ENCODE measurements at regions not wholly inside any gene's neighbourhood (a gene's known extent, or its start where the extent isn't known, plus 50 kb on each side); places are given as distances from the start of the nearest gene placed in this dataset.

DNA sequence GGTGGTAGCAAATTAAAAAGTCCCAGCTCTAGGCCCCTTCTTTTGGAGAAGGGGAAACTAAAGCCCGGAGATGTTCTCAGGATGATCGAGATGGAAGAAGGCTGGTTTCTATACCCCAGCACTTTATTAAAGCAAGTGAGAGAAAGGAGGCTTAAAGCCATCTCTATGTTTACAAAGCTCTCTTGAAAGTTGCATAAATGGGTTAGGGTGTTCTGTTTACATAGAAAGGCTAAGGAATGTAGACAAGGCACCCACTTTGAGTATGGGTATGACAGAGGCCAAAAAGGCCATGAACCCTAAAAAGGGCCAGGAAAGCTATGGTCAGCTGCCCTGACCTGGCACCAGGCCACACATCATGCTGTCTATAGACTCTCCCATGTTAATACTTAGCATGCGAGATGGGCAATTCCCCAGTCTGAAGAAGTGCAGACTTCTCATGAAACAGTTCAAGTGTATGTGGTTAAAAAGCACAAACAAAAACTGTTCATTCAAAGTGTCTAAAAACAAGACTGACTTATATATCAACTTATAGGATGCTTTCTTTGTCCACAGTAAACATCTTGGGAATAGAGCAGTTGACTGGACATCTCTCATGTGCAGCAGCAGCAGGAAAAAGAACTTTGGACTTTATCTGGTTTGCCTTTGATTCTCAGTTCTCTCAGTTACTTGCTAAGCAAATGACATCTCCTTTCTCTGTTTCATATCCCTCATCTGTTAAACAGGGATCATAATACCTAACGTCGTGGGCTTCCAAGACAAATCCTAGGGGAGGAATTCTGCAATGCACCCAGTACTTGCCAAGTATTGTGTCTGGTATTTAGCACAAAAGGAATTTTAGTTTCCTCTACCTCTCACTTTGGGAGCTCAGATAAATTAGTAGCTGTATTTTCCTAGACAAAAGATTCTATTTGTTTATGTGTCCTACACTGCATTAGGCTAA lies 521.6 kb downstream of the PLPP3 start:
- no peaks in the 10 kb centered on the region for H3K79me1 ChIP-seq (ENCODE audit: insufficient read depth, low read depth, low read length, poor library complexity, severe bottlenecking)
- no peaks in the 10 kb centered on the region for H3K9me3 ChIP-seq (ENCODE audit: control insufficient read depth, low read depth, low read length)
- WGBS (ENCODE audit: extremely low coverage, insufficient read length, low lambda C conversion rate) = no CpG with 5 or more reads among the region's 5 CpGs
- no peak overlapping the region for H3K4ac ChIP-seq (ENCODE audit: low read depth, low read length)
- no peaks in the 10 kb centered on the region for H4K20me1 ChIP-seq (ENCODE audit: control insufficient read depth, insufficient read depth, insufficient read length)
- H2BK12ac ChIP-seq (ENCODE audit: insufficient read length, low read depth, low read length) = no peak overlapping the region
- H2BK120ac ChIP-seq (ENCODE audit: low read depth, low read length, poor library complexity, severe bottlenecking) = no peak overlapping the region
- Mint-ChIP-seq H3K36me3 (ENCODE audit: insufficient read depth in 1 of 3, low read depth in 3 of 3) (no peaks in the 10 kb centered on the region), H3K4me3 (no peak overlapping the region; a peak in 1 of 5 replicates), H3K27ac (no peak overlapping the region), H3K4me1 (peaks cover 0 to 4% of the 10 kb centered on the region in 2 experiments; a peak in 1 of 4 replicates), H3K27me3 (ENCODE audit: low read depth) (no peaks in the 10 kb centered on the region), H3K9me3 (no peaks in the 10 kb centered on the region)
- H3K9ac ChIP-seq (ENCODE audit: extremely low read depth, insufficient read length, low read length) = no peak overlapping the region
- DNase-seq = no peak
- no peak overlapping the region for H3K27ac ChIP-seq (ENCODE audit: insufficient read length, low read depth, low read length)
- H4K8ac ChIP-seq (replicated peaks; ENCODE audit: insufficient read length, low read depth, low read length) = no peak overlapping the region
- no peak overlapping the region for H3K56ac ChIP-seq (ENCODE audit: insufficient read length, low read depth, low read length)
- H3K4me2 ChIP-seq (ENCODE audit: insufficient read depth, insufficient read length, low read length) = no peak overlapping the region
- no peak overlapping the region for H2AK5ac ChIP-seq (ENCODE audit: insufficient read length, low read length)
- H2BK15ac ChIP-seq (ENCODE audit: low read depth, low read length) = no peak overlapping the region
- H3K14ac ChIP-seq (ENCODE audit: insufficient read depth, low read length) = no peak overlapping the region
- no peak overlapping the region for H3K18ac ChIP-seq (ENCODE audit: insufficient read length, low read depth, low read length)
- H3K79me2 ChIP-seq (ENCODE audit: insufficient read depth, low read length) = no peaks in the 10 kb centered on the region
- TF ChIP-seq, protein P1, sequence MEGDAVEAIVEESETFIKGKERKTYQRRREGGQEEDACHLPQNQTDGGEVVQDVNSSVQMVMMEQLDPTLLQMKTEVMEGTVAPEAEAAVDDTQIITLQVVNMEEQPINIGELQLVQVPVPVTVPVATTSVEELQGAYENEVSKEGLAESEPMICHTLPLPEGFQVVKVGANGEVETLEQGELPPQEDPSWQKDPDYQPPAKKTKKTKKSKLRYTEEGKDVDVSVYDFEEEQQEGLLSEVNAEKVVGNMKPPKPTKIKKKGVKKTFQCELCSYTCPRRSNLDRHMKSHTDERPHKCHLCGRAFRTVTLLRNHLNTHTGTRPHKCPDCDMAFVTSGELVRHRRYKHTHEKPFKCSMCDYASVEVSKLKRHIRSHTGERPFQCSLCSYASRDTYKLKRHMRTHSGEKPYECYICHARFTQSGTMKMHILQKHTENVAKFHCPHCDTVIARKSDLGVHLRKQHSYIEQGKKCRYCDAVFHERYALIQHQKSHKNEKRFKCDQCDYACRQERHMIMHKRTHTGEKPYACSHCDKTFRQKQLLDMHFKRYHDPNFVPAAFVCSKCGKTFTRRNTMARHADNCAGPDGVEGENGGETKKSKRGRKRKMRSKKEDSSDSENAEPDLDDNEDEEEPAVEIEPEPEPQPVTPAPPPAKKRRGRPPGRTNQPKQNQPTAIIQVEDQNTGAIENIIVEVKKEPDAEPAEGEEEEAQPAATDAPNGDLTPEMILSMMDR (conservative IDR thresholded peaks at IDR 0.05) = no peak
- H3T11ph ChIP-seq (ENCODE audit: low read length) = no peak overlapping the region
- H3K27me3 ChIP-seq (ENCODE audit: insufficient read depth, low read length) = no peaks in the 10 kb centered on the region
- H4K5ac ChIP-seq (ENCODE audit: insufficient read length, low read depth, low read length) = no peak overlapping the region
- H3K23ac ChIP-seq (ENCODE audit: insufficient read length, low read depth, low read length) = no peak overlapping the region
- H3K4me1 ChIP-seq (ENCODE audit: insufficient read depth, low read length) = peaks cover 2% of the 10 kb centered on the region; the same call in 1 of the 2 replicates
- no peak overlapping the region for H2BK5ac ChIP-seq (ENCODE audit: insufficient read length, low read length)
- H4K91ac ChIP-seq (ENCODE audit: insufficient read length, low read depth, low read length) = no peak overlapping the region
- H3K23me2 ChIP-seq (ENCODE audit: insufficient read length, low read depth, low read length, poor library complexity, severe bottlenecking) = no peaks in the 10 kb centered on the region
- no peak overlapping the region for H2AFZ ChIP-seq (ENCODE audit: low read length)
- no peak overlapping the region for H2BK20ac ChIP-seq (ENCODE audit: low read depth, low read length, poor library complexity, severe bottlenecking)

Data from H9 (cell line).